ENCODE measurements at regions not wholly inside any gene's neighbourhood (a gene's known extent, or its start where the extent isn't known, plus 50 kb on each side); places are given as distances from the start of the nearest gene placed in this dataset.

GRCh38 chr1:56202186-56202585 lies 377.2 kb downstream of the PLPP3 start:
- peaks cover 5% of the 10 kb centered on the region for H3K36me3 Mint-ChIP-seq (ENCODE audit: low read depth)
- no peak for DNase-seq
- no peak overlapping the region for H3K4me3 Mint-ChIP-seq
- H3K27me3 Mint-ChIP-seq (ENCODE audit: low read depth, poor library complexity): peaks cover 4% of the 10 kb centered on the region
- no peak for TF ChIP-seq CTCF (IDR thresholded peaks at IDR 0.05)
- peaks cover 23% of the 10 kb centered on the region for H3K4me1 Mint-ChIP-seq
- no peak overlapping the region for H3K27ac Mint-ChIP-seq
- peaks cover 8% of the 10 kb centered on the region for H3K9me3 Mint-ChIP-seq

GRCh38 chr1:56200896-56201295 lies 378.5 kb downstream of the PLPP3 start:
- no peak for DNase-seq
- no peaks in the 10 kb centered on the region for H3K9me3 Mint-ChIP-seq
- H3K27ac Mint-ChIP-seq: no peak overlapping the region
- no peak overlapping the region for H3K4me3 Mint-ChIP-seq
- H3K36me3 Mint-ChIP-seq (ENCODE audit: low read depth): no peaks in the 10 kb centered on the region
- H3K4me1 Mint-ChIP-seq: peaks cover 28% of the 10 kb centered on the region
- no peak for TF ChIP-seq CTCF (IDR thresholded peaks at IDR 0.05)
- peaks cover 4% of the 10 kb centered on the region for H3K27me3 Mint-ChIP-seq (ENCODE audit: low read depth, poor library complexity)

- no peak overlapping the region for H3K4me3 Mint-ChIP-seq
- peaks cover 4% of the 10 kb centered on the region for H3K27me3 Mint-ChIP-seq (ENCODE audit: low read depth, poor library complexity)
- no peaks in the 10 kb centered on the region for H3K36me3 Mint-ChIP-seq (ENCODE audit: low read depth)
- DNase-seq: no peak
- H3K27ac Mint-ChIP-seq: peak overlapping the region; percentile 46
- H3K4me1 Mint-ChIP-seq: peaks cover 28% of the 10 kb centered on the region
- H3K9me3 Mint-ChIP-seq: no peaks in the 10 kb centered on the region
- no peak for TF ChIP-seq CTCF (IDR thresholded peaks at IDR 0.05)
Measured at GRCh38 chr1:56200442-56200841, 378.9 kb downstream of the PLPP3 start.

- no peak for TF ChIP-seq CTCF (IDR thresholded peaks at IDR 0.05)
- Mint-ChIP-seq H3K4me1 (peaks cover 28% of the 10 kb centered on the region), H3K36me3 (ENCODE audit: low read depth) (no peaks in the 10 kb centered on the region), H3K27me3 (ENCODE audit: low read depth, poor library complexity) (peaks cover 4% of the 10 kb centered on the region), H3K27ac (no peak overlapping the region), H3K9me3 (no peaks in the 10 kb centered on the region), H3K4me3 (no peak overlapping the region)
- no peak for DNase-seq
Measured at GRCh38 chr1:56199956-56200355, 379.4 kb downstream of the PLPP3 start.

GRCh38 chr1:56199061-56199460 lies 380.3 kb downstream of the PLPP3 start:
- H3K4me3 Mint-ChIP-seq: no peak overlapping the region
- no peaks in the 10 kb centered on the region for H3K36me3 Mint-ChIP-seq (ENCODE audit: low read depth)
- TF ChIP-seq CTCF (IDR thresholded peaks at IDR 0.05): no peak
- H3K9me3 Mint-ChIP-seq: no peaks in the 10 kb centered on the region
- H3K27ac Mint-ChIP-seq: no peak overlapping the region
- DNase-seq: no peak
- no peaks in the 10 kb centered on the region for H3K27me3 Mint-ChIP-seq (ENCODE audit: low read depth, poor library complexity)
- H3K4me1 Mint-ChIP-seq: peaks cover 28% of the 10 kb centered on the region

GRCh38 chr1:56197946-56198345 lies 381.4 kb downstream of the PLPP3 start:
- no peaks in the 10 kb centered on the region for H3K36me3 Mint-ChIP-seq (ENCODE audit: low read depth)
- no peaks in the 10 kb centered on the region for H3K9me3 Mint-ChIP-seq
- H3K27ac Mint-ChIP-seq: no peak overlapping the region
- DNase-seq: no peak
- peaks cover 28% of the 10 kb centered on the region for H3K4me1 Mint-ChIP-seq
- H3K4me3 Mint-ChIP-seq: no peak overlapping the region
- peaks cover 3% of the 10 kb centered on the region for H3K27me3 Mint-ChIP-seq (ENCODE audit: low read depth, poor library complexity)
- TF ChIP-seq CTCF (IDR thresholded peaks at IDR 0.05): no peak

Measured in nephron progenitor cell (in vitro differentiated cells).